A673 (cell line): ENCODE measurements at regions not wholly inside any gene's neighbourhood (a gene's known extent, or its start where the extent isn't known, plus 50 kb on each side); places are given as distances from the start of the nearest gene placed in this dataset.

Experiments
- CTCF ChIP-seq: fragments of 300-800, 200-600 bp; sonication (generic); conservative IDR thresholded peaks from 2 replicates; pipeline ENCODE4 v1.5.1; 2017; ENCODE audit warnings: low read depth, mild to moderate bottlenecking, antibody characterized with exemption, low read length, moderate library complexity, mixed read lengths
- EZH2 ChIP-seq: fragments of 200-600 bp; sonication (generic); IDR thresholded peaks from 2 replicates; pipeline ENCODE4 v1.6.1; 2017; ENCODE audit warnings: borderline replicate concordance, low read depth, mild to moderate bottlenecking, mixed read lengths, antibody characterized with exemption, low read length; ENCODE audit not compliant: poor library complexity, severe bottlenecking

- TF ChIP-seq CTCF = no peak
- no peak for TF ChIP-seq EZH2
These were observed 59.9 kb upstream of the BTRC start for GRCh38 chr10:101294109-101294508.
